Limb (tissue), 2 donors: ENCODE measurements at regions not wholly inside any gene's neighbourhood (a gene's known extent, or its start where the extent isn't known, plus 50 kb on each side); places are given as distances from the start of the nearest gene placed in this dataset.
"Not testable (repeated sequence)": the region's sequence is repeated elsewhere in the genome, so short reads cannot be mapped to it uniquely, and the experiment has no call there.

ENCODE experiments used
- DNase-seq, 2 donors: peaks; one replicate each; pipeline ENCODE4 v3.0.0-alpha.2; 2016; ENCODE audit errors: extremely low spot score in 2 of 2

- DNase-seq, result no peak
Measured at GRCh38 chr7:115793958-115794702, 236.4 kb downstream of the TFEC start.

GRCh38 chr7:115789901-115790300 is 240.7 kb downstream of the TFEC start:
- DNase-seq, result no peak

- DNase-seq, result not testable (repeated sequence)
Measured at GRCh38 chr7:115789473-115789872, 241.1 kb downstream of the TFEC start.

- peak; percentile 32 to 35 for DNase-seq
Measured at GRCh38 chr7:115782696-115783490, 247.7 kb downstream of the TFEC start.

- DNase-seq, result no peak
Measured at GRCh38 chr7:115779561-115779960, 251.0 kb downstream of the TFEC start.

- DNase-seq, result no peak
Measured at GRCh38 chr7:115775981-115776380, 254.6 kb downstream of the TFEC start.

- DNase-seq, result no peak
Measured at GRCh38 chr7:115763347-115763746, 267.2 kb downstream of the TFEC start.

GRCh38 chr7:115758025-115758424 is 272.5 kb downstream of the TFEC start:
- DNase-seq, result no peak

GRCh38 chr7:115754226-115754625 is 276.3 kb downstream of the TFEC start:
- no peak for DNase-seq

- no peak for DNase-seq
Measured at GRCh38 chr7:115749924-115750323, 280.6 kb downstream of the TFEC start.

- no peak for DNase-seq
Measured at GRCh38 chr7:115748123-115748738, 282.3 kb downstream of the TFEC start.

GRCh38 chr7:115747174-115747573 is 283.4 kb downstream of the TFEC start:
- no peak for DNase-seq

- DNase-seq, result no peak
Measured at GRCh38 chr7:115740043-115740442, 290.5 kb downstream of the TFEC start.

GRCh38 chr7:115734641-115735040 is 295.9 kb downstream of the TFEC start:
- DNase-seq, result no peak

- no peak for DNase-seq
Measured at GRCh38 chr7:115731796-115732471, 298.6 kb downstream of the TFEC start.

- no peak for DNase-seq
Measured at GRCh38 chr7:115728518-115728917, 302.0 kb downstream of the TFEC start.

- no peak for DNase-seq
Measured at GRCh38 chr7:115724400-115725056, 306.0 kb downstream of the TFEC start.

- no peak for DNase-seq
Measured at GRCh38 chr7:115722302-115722977, 308.1 kb downstream of the TFEC start.

GRCh38 chr7:115721293-115722217 is 309.0 kb downstream of the TFEC start:
- no peak for DNase-seq

GRCh38 chr7:115719963-115720362 is 310.6 kb downstream of the TFEC start:
- no peak for DNase-seq
